ENCODE measurements at regions not wholly inside any gene's neighbourhood (a gene's known extent, or its start where the extent isn't known, plus 50 kb on each side); places are given as distances from the start of the nearest gene placed in this dataset.

GRCh38 chr18:11506856-11507255 lies 102.5 kb upstream of the SLC35G4 start:
- Histone ChIP-seq H3K4me3 (no peak overlapping the region), H3K4me1 (no peaks in the 10 kb centered on the region), H3K9me3 (no peaks in the 10 kb centered on the region), H3K36me3 (no peaks in the 10 kb centered on the region), H3K27me3 (no peaks in the 10 kb centered on the region), H3K27ac (no peak overlapping the region)
- TF ChIP-seq CTCF (IDR thresholded peaks at IDR 0.05): no peak
- intact Hi-C loops (cut with DNase I; ENCODE audit: low total_unique reads): no loop called here
- DNase-seq: no peak

- no peak for DNase-seq
- Histone ChIP-seq H3K27ac (no peak overlapping the region), H3K27me3 (no peaks in the 10 kb centered on the region), H3K4me3 (no peak overlapping the region), H3K9me3 (no peaks in the 10 kb centered on the region), H3K36me3 (no peaks in the 10 kb centered on the region), H3K4me1 (no peaks in the 10 kb centered on the region)
- intact Hi-C loops (cut with DNase I; ENCODE audit: low total_unique reads): no loop called here
- TF ChIP-seq CTCF (IDR thresholded peaks at IDR 0.05): no peak
Observed at GRCh38 chr18:11505993-11506392, 103.4 kb upstream of the SLC35G4 start.

- TF ChIP-seq CTCF (IDR thresholded peaks at IDR 0.05): no peak
- no peak overlapping the region for H3K27ac ChIP-seq
- H3K27me3 ChIP-seq: no peaks in the 10 kb centered on the region
- H3K36me3 ChIP-seq: no peaks in the 10 kb centered on the region
- intact Hi-C loops (cut with DNase I; ENCODE audit: low total_unique reads): no loop called here
- H3K9me3 ChIP-seq: no peaks in the 10 kb centered on the region
- H3K4me3 ChIP-seq: no peak overlapping the region
- H3K4me1 ChIP-seq: peaks cover 0 to 9% (median 2%) of the 10 kb centered on the region in 4 donors
- DNase-seq: no peak
Observed at GRCh38 chr18:11504962-11505361, 104.4 kb upstream of the SLC35G4 start.

- intact Hi-C loops (cut with DNase I; ENCODE audit: low total_unique reads): no loop called here
- no peak overlapping the region for H3K27ac ChIP-seq
- no peak for TF ChIP-seq CTCF (IDR thresholded peaks at IDR 0.05)
- DNase-seq: no peak
- no peaks in the 10 kb centered on the region for H3K9me3 ChIP-seq
- H3K4me3 ChIP-seq: no peak overlapping the region
- peaks cover 0 to 9% (median 2%) of the 10 kb centered on the region in 4 donors for H3K4me1 ChIP-seq
- no peaks in the 10 kb centered on the region for H3K36me3 ChIP-seq
- H3K27me3 ChIP-seq: no peaks in the 10 kb centered on the region
Observed at GRCh38 chr18:11502368-11502767, 107.0 kb upstream of the SLC35G4 start.

GRCh38 chr18:11501352-11501751 lies 108.0 kb upstream of the SLC35G4 start:
- no peaks in the 10 kb centered on the region for H3K27me3 ChIP-seq

More at GRCh38 chr18:11501352-11501751, 108.0 kb upstream of the SLC35G4 start:
- H3K4me1 ChIP-seq: peaks cover 0 to 9% (median 2%) of the 10 kb centered on the region in 4 donors
- H3K36me3 ChIP-seq: no peaks in the 10 kb centered on the region
- H3K9me3 ChIP-seq: no peaks in the 10 kb centered on the region
- TF ChIP-seq CTCF (IDR thresholded peaks at IDR 0.05): no peak
- no peak for DNase-seq
- H3K4me3 ChIP-seq: no peak overlapping the region
- intact Hi-C loops (cut with DNase I; ENCODE audit: low total_unique reads): no loop called here
- H3K27ac ChIP-seq: no peak overlapping the region

Measured in tibial artery (tissue), 4 donors.